ENCODE measurements at regions not wholly inside any gene's neighbourhood (a gene's known extent, or its start where the extent isn't known, plus 50 kb on each side); places are given as distances from the start of the nearest gene placed in this dataset.

DNA sequence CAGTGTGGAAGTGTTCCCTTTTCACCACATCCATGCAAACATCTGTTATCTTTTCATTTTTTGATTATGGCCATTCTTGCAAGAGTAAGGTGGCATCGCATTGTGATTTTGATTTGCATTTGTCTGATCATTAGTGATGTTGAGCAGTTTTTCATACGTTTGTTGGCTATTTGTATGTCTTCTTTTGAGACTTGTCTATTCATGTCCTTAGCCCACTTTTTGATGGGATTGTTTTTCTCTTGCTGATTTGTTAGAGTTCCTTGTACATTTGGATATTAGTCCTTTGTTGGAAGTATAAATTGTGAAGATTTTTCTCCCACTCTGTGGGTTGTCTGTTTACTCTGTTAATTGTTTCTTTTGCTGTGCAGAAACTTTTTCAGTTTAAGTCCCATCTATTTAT, 244.5 kb upstream of the PRICKLE1 start:
- no peaks in the 10 kb centered on the region for H3K36me3 ChIP-seq (ENCODE audit: control insufficient read depth in 4 of 4, insufficient read depth in 4 of 4, low read length in 4 of 4)
- TF ChIP-seq, protein P1, sequence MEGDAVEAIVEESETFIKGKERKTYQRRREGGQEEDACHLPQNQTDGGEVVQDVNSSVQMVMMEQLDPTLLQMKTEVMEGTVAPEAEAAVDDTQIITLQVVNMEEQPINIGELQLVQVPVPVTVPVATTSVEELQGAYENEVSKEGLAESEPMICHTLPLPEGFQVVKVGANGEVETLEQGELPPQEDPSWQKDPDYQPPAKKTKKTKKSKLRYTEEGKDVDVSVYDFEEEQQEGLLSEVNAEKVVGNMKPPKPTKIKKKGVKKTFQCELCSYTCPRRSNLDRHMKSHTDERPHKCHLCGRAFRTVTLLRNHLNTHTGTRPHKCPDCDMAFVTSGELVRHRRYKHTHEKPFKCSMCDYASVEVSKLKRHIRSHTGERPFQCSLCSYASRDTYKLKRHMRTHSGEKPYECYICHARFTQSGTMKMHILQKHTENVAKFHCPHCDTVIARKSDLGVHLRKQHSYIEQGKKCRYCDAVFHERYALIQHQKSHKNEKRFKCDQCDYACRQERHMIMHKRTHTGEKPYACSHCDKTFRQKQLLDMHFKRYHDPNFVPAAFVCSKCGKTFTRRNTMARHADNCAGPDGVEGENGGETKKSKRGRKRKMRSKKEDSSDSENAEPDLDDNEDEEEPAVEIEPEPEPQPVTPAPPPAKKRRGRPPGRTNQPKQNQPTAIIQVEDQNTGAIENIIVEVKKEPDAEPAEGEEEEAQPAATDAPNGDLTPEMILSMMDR (IDR thresholded peaks at IDR 0.05; ENCODE audit: control extremely low read depth, extremely low read depth): no peak
- no peaks in the 10 kb centered on the region for H3K9me3 ChIP-seq (ENCODE audit: control insufficient read depth in 4 of 4, insufficient read depth in 3 of 4, low read length in 3 of 4)
- ATAC-seq (ENCODE audit: insufficient read depth, low FRiP score): no peak
- H3K27ac ChIP-seq (ENCODE audit: low read depth in 1 of 2, low read length in 1 of 2): no peak overlapping the region
- H3K4me3 ChIP-seq: no peak overlapping the region
- no peaks in the 10 kb centered on the region for H3K4me1 ChIP-seq (ENCODE audit: control insufficient read depth in 5 of 5, insufficient read depth in 5 of 5, low read length in 5 of 5)
- DNase-seq: no peak
- 93 to 97% methylated on average over 2 of the region's 2 CpGs for WGBS, 2 donors
- H3K9ac ChIP-seq (ENCODE audit: insufficient read depth in 1 of 2, low read length in 2 of 2): no peak overlapping the region
- no peaks in the 10 kb centered on the region for H3K27me3 ChIP-seq (ENCODE audit: control insufficient read depth in 3 of 3, insufficient read depth in 3 of 3, low read length in 2 of 3)

GRCh38 chr12:42828836-42829235, 239.3 kb upstream of the PRICKLE1 start:
- ATAC-seq (ENCODE audit: insufficient read depth, low FRiP score): no peak
- WGBS, 2 donors: 76 to 78% methylated on average over 4 of the region's 4 CpGs
- no peaks in the 10 kb centered on the region for H3K4me1 ChIP-seq (ENCODE audit: control insufficient read depth in 5 of 5, insufficient read depth in 5 of 5, low read length in 5 of 5)
- peaks cover 0 to 2% (median 0%) of the 10 kb centered on the region in 4 donors for H3K9me3 ChIP-seq (ENCODE audit: control insufficient read depth in 4 of 4, insufficient read depth in 3 of 4, low read length in 3 of 4)
- H3K9ac ChIP-seq (ENCODE audit: insufficient read depth in 1 of 2, low read length in 2 of 2): no peak overlapping the region
- no peak overlapping the region for H3K27ac ChIP-seq (ENCODE audit: low read depth in 1 of 2, low read length in 1 of 2)
- H3K4me3 ChIP-seq: no peak overlapping the region
- TF ChIP-seq, protein P1 (IDR thresholded peaks at IDR 0.05; ENCODE audit: control extremely low read depth, extremely low read depth): no peak
- no peaks in the 10 kb centered on the region for H3K36me3 ChIP-seq (ENCODE audit: control insufficient read depth in 4 of 4, insufficient read depth in 4 of 4, low read length in 4 of 4)
- DNase-seq: no peak
- H3K27me3 ChIP-seq (ENCODE audit: control insufficient read depth in 3 of 3, insufficient read depth in 3 of 3, low read length in 2 of 3): no peaks in the 10 kb centered on the region

GRCh38 chr12:42824327-42824726, 234.8 kb upstream of the PRICKLE1 start:
- Histone ChIP-seq H3K27ac (ENCODE audit: low read depth in 1 of 2, low read length in 1 of 2) (no peak overlapping the region), H3K9me3 (ENCODE audit: control insufficient read depth in 4 of 4, insufficient read depth in 3 of 4, low read length in 3 of 4) (peaks cover 0 to 2% (median 0%) of the 10 kb centered on the region in 4 donors), H3K4me3 (no peak overlapping the region), H3K27me3 (ENCODE audit: control insufficient read depth in 3 of 3, insufficient read depth in 3 of 3, low read length in 2 of 3) (no peaks in the 10 kb centered on the region), H3K9ac (ENCODE audit: insufficient read depth in 1 of 2, low read length in 2 of 2) (no peak overlapping the region), H3K36me3 (ENCODE audit: control insufficient read depth in 4 of 4, insufficient read depth in 4 of 4, low read length in 4 of 4) (no peaks in the 10 kb centered on the region), H3K4me1 (ENCODE audit: control insufficient read depth in 5 of 5, insufficient read depth in 5 of 5, low read length in 5 of 5) (no peaks in the 10 kb centered on the region)
- ATAC-seq (ENCODE audit: insufficient read depth, low FRiP score): no peak
- no peak for DNase-seq
- WGBS, 2 donors: 92 to 93% methylated on average over 2 of the region's 2 CpGs
- TF ChIP-seq, protein P1 (IDR thresholded peaks at IDR 0.05; ENCODE audit: control extremely low read depth, extremely low read depth): no peak

DNA sequence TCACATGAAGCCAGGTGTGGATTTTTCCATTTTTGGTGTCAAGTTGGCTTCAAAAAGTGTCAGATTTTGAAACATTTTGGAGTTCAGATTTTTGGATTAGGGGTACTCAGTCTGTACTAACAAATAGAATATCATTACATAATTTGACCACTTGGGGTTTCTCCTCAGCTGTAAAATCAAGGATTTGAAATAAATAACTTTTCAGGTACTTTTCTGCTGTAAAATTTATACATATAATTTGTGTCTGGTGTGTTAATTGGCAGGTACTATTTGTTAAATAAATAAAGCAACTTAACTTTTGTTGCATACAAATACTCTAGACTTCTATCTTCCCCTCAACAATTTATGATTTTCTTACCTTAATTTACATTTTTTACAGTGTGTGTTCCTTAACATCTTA, 234.1 kb upstream of the PRICKLE1 start:
- H3K27me3 ChIP-seq (ENCODE audit: control insufficient read depth in 3 of 3, insufficient read depth in 3 of 3, low read length in 2 of 3): no peaks in the 10 kb centered on the region
- peaks cover 0 to 2% (median 0%) of the 10 kb centered on the region in 4 donors for H3K9me3 ChIP-seq (ENCODE audit: control insufficient read depth in 4 of 4, insufficient read depth in 3 of 4, low read length in 3 of 4)
- H3K27ac ChIP-seq (ENCODE audit: low read depth in 1 of 2, low read length in 1 of 2): no peak overlapping the region
- H3K4me1 ChIP-seq (ENCODE audit: control insufficient read depth in 5 of 5, insufficient read depth in 5 of 5, low read length in 5 of 5): no peaks in the 10 kb centered on the region
- H3K36me3 ChIP-seq (ENCODE audit: control insufficient read depth in 4 of 4, insufficient read depth in 4 of 4, low read length in 4 of 4): no peaks in the 10 kb centered on the region
- no peak overlapping the region for H3K4me3 ChIP-seq
- TF ChIP-seq, protein P1 (IDR thresholded peaks at IDR 0.05; ENCODE audit: control extremely low read depth, extremely low read depth): no peak
- no peak for DNase-seq
- H3K9ac ChIP-seq (ENCODE audit: insufficient read depth in 1 of 2, low read length in 2 of 2): no peak overlapping the region
- no peak for ATAC-seq (ENCODE audit: insufficient read depth, low FRiP score)

Data from lung (tissue), 11 donors.